Astrocyte (in vitro differentiated cells and primary cell): ENCODE measurements at regions not wholly inside any gene's neighbourhood (a gene's known extent, or its start where the extent isn't known, plus 50 kb on each side); places are given as distances from the start of the nearest gene placed in this dataset.

Source experiments
- DNase-seq: peaks from one replicate; pipeline ENCODE4 v3.0.0-alpha.2; 2010; ENCODE audit warnings: low read depth
- FAIRE-seq: peaks from 2 replicates; lab custom pipeline; 2011; peaks lifted over from hg19 to GRCh38; lab: Jason Lieb, UNC
- H2AFZ ChIP-seq: 2 replicates; pipeline ENCODE4 v1.6.0; 2012; ENCODE audit warnings: low read depth, low read length, inconsistent platforms
- H3K27ac ChIP-seq: 2 replicates; pipeline ENCODE4 v1.5.1; 2011; ENCODE audit warnings: low read depth, low read length, inconsistent platforms
- H3K27me3 ChIP-seq: 2 replicates; pipeline ENCODE4 v1.6.0; 2011; ENCODE audit warnings: low read length, inconsistent platforms; ENCODE audit not compliant: insufficient read depth
- H3K36me3 ChIP-seq: 2 replicates; pipeline ENCODE4 v1.5.1; 2011; ENCODE audit warnings: low read length, inconsistent platforms; ENCODE audit not compliant: insufficient read depth
- H3K4me1 ChIP-seq: 2 replicates; pipeline ENCODE4 v1.5.1; 2011; ENCODE audit warnings: low read length, inconsistent platforms; ENCODE audit not compliant: insufficient read depth
- H3K4me2 ChIP-seq: 2 replicates; pipeline ENCODE4 v1.6.0; 2012; ENCODE audit warnings: low read length, inconsistent platforms
- H3K4me3 ChIP-seq: 2 replicates; pipeline ENCODE4 v1.5.1; 2011; ENCODE audit warnings: low read depth, mild to moderate bottlenecking, low read length, inconsistent platforms; ENCODE audit not compliant: insufficient read depth
- H3K79me2 ChIP-seq: 2 replicates; pipeline ENCODE4 v1.6.0; 2012; ENCODE audit warnings: mild to moderate bottlenecking, low read length, inconsistent platforms; ENCODE audit not compliant: insufficient read depth
- H3K9ac ChIP-seq: 2 replicates; pipeline ENCODE4 v1.6.0; 2012; ENCODE audit warnings: mild to moderate bottlenecking, low read length, inconsistent platforms
- H3K9me3 ChIP-seq: 2 replicates; pipeline ENCODE4 v1.5.1; 2012; ENCODE audit warnings: low read depth, mild to moderate bottlenecking, low read length, inconsistent platforms; ENCODE audit not compliant: insufficient read depth
- H4K20me1 ChIP-seq: 2 replicates; pipeline ENCODE4 v1.6.0; 2012; ENCODE audit warnings: low read length, inconsistent platforms; ENCODE audit not compliant: insufficient read depth
- H3K27ac Mint-ChIP-seq: one replicate; pipeline ENCODE4 v1.8.0; 2021; ENCODE audit warnings: mild to moderate bottlenecking, mixed read lengths; ENCODE audit not compliant: unreplicated experiment
- H3K27me3 Mint-ChIP-seq: one replicate; pipeline ENCODE4 v1.8.0; 2021; ENCODE audit warnings: low read depth, mixed read lengths; ENCODE audit not compliant: unreplicated experiment
- H3K36me3 Mint-ChIP-seq: one replicate; pipeline ENCODE4 v1.8.0; 2021; ENCODE audit warnings: low read depth, mixed read lengths; ENCODE audit not compliant: unreplicated experiment
- H3K4me1 Mint-ChIP-seq: one replicate; pipeline ENCODE4 v1.8.0; 2021; ENCODE audit warnings: low read depth, mixed read lengths; ENCODE audit not compliant: unreplicated experiment
- H3K4me3 Mint-ChIP-seq: one replicate; pipeline ENCODE4 v1.8.0; 2021; ENCODE audit warnings: mild to moderate bottlenecking, moderate library complexity, mixed read lengths; ENCODE audit not compliant: unreplicated experiment
- H3K9me3 Mint-ChIP-seq: one replicate; pipeline ENCODE4 v1.8.0; 2021; ENCODE audit warnings: mild to moderate bottlenecking, mixed read lengths; ENCODE audit not compliant: unreplicated experiment
- EZH2 ChIP-seq: IDR thresholded peaks from 2 replicates; pipeline ENCODE4 v1.6.1; 2012; ENCODE audit warnings: mild to moderate bottlenecking, low read length, inconsistent platforms; ENCODE audit not compliant: insufficient read depth
- TF ChIP-seq, protein P1 (sequence below): IDR thresholded peaks from 2 replicates; pipeline ENCODE4 v1.5.1; 2011; ENCODE audit warnings: low read depth, mild to moderate bottlenecking, inconsistent platforms, low read length, moderate library complexity; ENCODE audit not compliant: insufficient read depth

DNA sequence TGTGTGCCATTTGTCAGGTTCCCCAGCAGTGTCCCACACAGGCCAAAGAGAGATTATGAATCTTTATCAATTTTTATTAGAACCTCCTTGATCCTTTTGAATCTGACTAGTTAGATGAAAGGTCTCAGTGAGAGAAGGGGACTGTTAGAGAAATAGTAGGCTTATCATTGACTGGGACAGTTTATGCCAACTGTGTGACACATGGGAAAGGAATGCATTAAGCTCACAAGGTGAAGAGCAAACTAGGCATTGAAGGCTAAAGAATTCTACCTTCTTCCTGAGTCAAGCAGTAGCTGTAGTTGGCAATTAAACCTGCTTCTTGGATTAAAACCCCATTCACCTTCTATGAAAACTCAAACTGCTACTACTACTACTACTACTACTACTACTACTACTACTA lies 389.6 kb upstream of the CDH19 start:
- no peaks in the 10 kb centered on the region for H3K9me3 ChIP-seq
- H3K4me3 Mint-ChIP-seq: no peak overlapping the region
- DNase-seq: peak; percentile 1
- no peak overlapping the region for H2AFZ ChIP-seq
- H3K9me3 Mint-ChIP-seq: no peaks in the 10 kb centered on the region
- no peaks in the 10 kb centered on the region for H3K4me1 Mint-ChIP-seq
- H3K9ac ChIP-seq: no peak overlapping the region
- TF ChIP-seq, protein P1, sequence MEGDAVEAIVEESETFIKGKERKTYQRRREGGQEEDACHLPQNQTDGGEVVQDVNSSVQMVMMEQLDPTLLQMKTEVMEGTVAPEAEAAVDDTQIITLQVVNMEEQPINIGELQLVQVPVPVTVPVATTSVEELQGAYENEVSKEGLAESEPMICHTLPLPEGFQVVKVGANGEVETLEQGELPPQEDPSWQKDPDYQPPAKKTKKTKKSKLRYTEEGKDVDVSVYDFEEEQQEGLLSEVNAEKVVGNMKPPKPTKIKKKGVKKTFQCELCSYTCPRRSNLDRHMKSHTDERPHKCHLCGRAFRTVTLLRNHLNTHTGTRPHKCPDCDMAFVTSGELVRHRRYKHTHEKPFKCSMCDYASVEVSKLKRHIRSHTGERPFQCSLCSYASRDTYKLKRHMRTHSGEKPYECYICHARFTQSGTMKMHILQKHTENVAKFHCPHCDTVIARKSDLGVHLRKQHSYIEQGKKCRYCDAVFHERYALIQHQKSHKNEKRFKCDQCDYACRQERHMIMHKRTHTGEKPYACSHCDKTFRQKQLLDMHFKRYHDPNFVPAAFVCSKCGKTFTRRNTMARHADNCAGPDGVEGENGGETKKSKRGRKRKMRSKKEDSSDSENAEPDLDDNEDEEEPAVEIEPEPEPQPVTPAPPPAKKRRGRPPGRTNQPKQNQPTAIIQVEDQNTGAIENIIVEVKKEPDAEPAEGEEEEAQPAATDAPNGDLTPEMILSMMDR: no peak
- no peak for TF ChIP-seq EZH2
- no peaks in the 10 kb centered on the region for H3K79me2 ChIP-seq
- no peaks in the 10 kb centered on the region for H3K27me3 Mint-ChIP-seq
- no peak overlapping the region for H3K27ac ChIP-seq
- no peaks in the 10 kb centered on the region for H3K27me3 ChIP-seq
- no peak overlapping the region for H3K4me3 ChIP-seq
- no peak for FAIRE-seq
- H3K36me3 ChIP-seq: no peaks in the 10 kb centered on the region
- no peaks in the 10 kb centered on the region for H3K36me3 Mint-ChIP-seq
- H3K4me1 ChIP-seq: no peaks in the 10 kb centered on the region
- no peak overlapping the region for H3K27ac Mint-ChIP-seq
- H4K20me1 ChIP-seq: no peaks in the 10 kb centered on the region
- H3K4me2 ChIP-seq: no peak overlapping the region

DNA sequence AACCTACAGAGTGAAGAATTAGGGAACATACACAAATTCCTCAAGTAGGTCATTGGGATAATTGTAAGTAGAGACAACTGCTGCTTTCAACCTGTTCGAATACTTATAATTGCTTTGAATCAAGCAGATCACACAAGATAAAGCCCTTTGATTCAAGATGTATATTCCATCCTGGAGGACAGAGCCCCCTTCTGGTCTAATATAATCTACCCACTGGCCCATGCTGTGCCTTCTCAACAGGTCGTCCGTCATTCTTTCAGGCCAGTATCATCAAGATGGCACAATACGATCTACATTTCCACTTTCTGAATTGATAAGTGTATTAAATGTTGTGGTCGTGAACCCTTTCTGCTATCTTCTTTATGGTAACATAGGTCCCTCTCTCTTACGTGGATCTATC lies 387.0 kb upstream of the CDH19 start:
- no peaks in the 10 kb centered on the region for H3K36me3 ChIP-seq
- no peaks in the 10 kb centered on the region for H3K9me3 ChIP-seq
- no peak overlapping the region for H3K4me3 ChIP-seq
- FAIRE-seq (no peak), DNase-seq (no peak)
- Mint-ChIP-seq H3K4me3 (no peak overlapping the region), H3K27ac (no peak overlapping the region), H3K4me1 (no peaks in the 10 kb centered on the region), H3K9me3 (no peaks in the 10 kb centered on the region), H3K36me3 (no peaks in the 10 kb centered on the region), H3K27me3 (no peaks in the 10 kb centered on the region)
- H2AFZ ChIP-seq: no peak overlapping the region
- H3K79me2 ChIP-seq: no peaks in the 10 kb centered on the region
- H3K27ac ChIP-seq: no peak overlapping the region
- H3K4me2 ChIP-seq: no peak overlapping the region
- no peaks in the 10 kb centered on the region for H3K4me1 ChIP-seq
- no peak overlapping the region for H3K9ac ChIP-seq
- no peak for TF ChIP-seq EZH2
- TF ChIP-seq, protein P1: no peak
- H3K27me3 ChIP-seq: no peaks in the 10 kb centered on the region
- H4K20me1 ChIP-seq: no peaks in the 10 kb centered on the region

DNA sequence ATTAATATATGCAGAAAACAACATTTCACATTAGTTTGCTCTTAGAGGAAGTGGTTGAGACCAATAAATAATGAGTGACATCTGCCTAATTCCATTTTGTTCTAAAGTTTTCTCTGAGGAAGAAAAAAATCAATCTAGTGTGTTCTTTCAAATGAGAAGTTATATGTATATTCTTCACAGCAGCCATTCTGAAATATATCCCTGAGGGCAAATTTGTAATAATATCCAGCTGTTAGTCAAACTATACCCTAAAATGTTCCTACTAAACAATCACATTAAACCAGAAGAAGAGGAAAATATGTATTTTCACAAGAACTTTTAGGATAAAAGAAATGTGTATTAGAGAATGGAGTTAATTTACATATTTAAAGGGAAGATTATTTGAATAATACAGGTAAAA lies 375.1 kb upstream of the CDH19 start:
- H3K79me2 ChIP-seq: no peaks in the 10 kb centered on the region
- no peaks in the 10 kb centered on the region for H3K36me3 ChIP-seq
- Mint-ChIP-seq H3K4me3 (no peak overlapping the region), H3K9me3 (no peaks in the 10 kb centered on the region), H3K27me3 (no peaks in the 10 kb centered on the region), H3K4me1 (no peaks in the 10 kb centered on the region), H3K27ac (no peak overlapping the region), H3K36me3 (no peaks in the 10 kb centered on the region)
- no peak overlapping the region for H3K27ac ChIP-seq
- no peak overlapping the region for H3K4me2 ChIP-seq
- no peak overlapping the region for H3K4me3 ChIP-seq
- H3K4me1 ChIP-seq: no peaks in the 10 kb centered on the region
- no peak overlapping the region for H2AFZ ChIP-seq
- no peaks in the 10 kb centered on the region for H3K9me3 ChIP-seq
- TF ChIP-seq, protein P1: no peak
- TF ChIP-seq EZH2: no peak
- no peak overlapping the region for H3K9ac ChIP-seq
- no peak for FAIRE-seq
- H4K20me1 ChIP-seq: no peaks in the 10 kb centered on the region
- no peak for DNase-seq
- H3K27me3 ChIP-seq: no peaks in the 10 kb centered on the region
